HFFc6 (cell line): ENCODE measurements at regions not wholly inside any gene's neighbourhood (a gene's known extent, or its start where the extent isn't known, plus 50 kb on each side); places are given as distances from the start of the nearest gene placed in this dataset.

Source experiments
- DNase-seq: peaks from one replicate; pipeline ENCODE4 v3.0.0-alpha.2; 2018
- H3K27ac Mint-ChIP-seq: 2 replicates; pipeline ENCODE4 v1.8.0; 2020; ENCODE audit warnings: mild to moderate bottlenecking, mixed read lengths
- H3K27me3 Mint-ChIP-seq: 2 replicates; pipeline ENCODE4 v1.8.0; 2021; ENCODE audit warnings: mild to moderate bottlenecking, moderate library complexity, mixed read lengths; ENCODE audit not compliant: insufficient read depth
- H3K36me3 Mint-ChIP-seq: 2 replicates; pipeline ENCODE4 v1.8.0; 2021; ENCODE audit warnings: low read depth, mixed read lengths
- H3K4me1 Mint-ChIP-seq: 2 replicates; pipeline ENCODE4 v1.8.0; 2020; ENCODE audit warnings: low read depth, mixed read lengths
- H3K4me3 Mint-ChIP-seq: 2 replicates; pipeline ENCODE4 v1.8.0; 2020; ENCODE audit warnings: mild to moderate bottlenecking, moderate library complexity, mixed read lengths
- H3K9me3 Mint-ChIP-seq: 2 replicates; pipeline ENCODE4 v1.8.0; 2020; ENCODE audit warnings: mild to moderate bottlenecking, mixed read lengths
- CTCF ChIP-seq: fragments of 200-600 bp; sonication (generic); IDR thresholded peaks from 2 replicates; pipeline ENCODE4 v1.5.0; 2021; ENCODE audit warnings: antibody characterized with exemption, mild to moderate bottlenecking

GRCh38 chr17:73768691-73769090, 124.4 kb upstream of the SDK2 start:
- H3K27ac Mint-ChIP-seq, result no peak overlapping the region
- H3K9me3 Mint-ChIP-seq, result peaks cover 71% of the 10 kb centered on the region
- no peak for TF ChIP-seq CTCF
- H3K36me3 Mint-ChIP-seq, result peaks cover 5% of the 10 kb centered on the region; the same call in 1 of the 2 replicates
- H3K4me3 Mint-ChIP-seq, result no peak overlapping the region
- no peak for DNase-seq
- peaks cover 8% of the 10 kb centered on the region for H3K27me3 Mint-ChIP-seq
- no peaks in the 10 kb centered on the region for H3K4me1 Mint-ChIP-seq

DNA sequence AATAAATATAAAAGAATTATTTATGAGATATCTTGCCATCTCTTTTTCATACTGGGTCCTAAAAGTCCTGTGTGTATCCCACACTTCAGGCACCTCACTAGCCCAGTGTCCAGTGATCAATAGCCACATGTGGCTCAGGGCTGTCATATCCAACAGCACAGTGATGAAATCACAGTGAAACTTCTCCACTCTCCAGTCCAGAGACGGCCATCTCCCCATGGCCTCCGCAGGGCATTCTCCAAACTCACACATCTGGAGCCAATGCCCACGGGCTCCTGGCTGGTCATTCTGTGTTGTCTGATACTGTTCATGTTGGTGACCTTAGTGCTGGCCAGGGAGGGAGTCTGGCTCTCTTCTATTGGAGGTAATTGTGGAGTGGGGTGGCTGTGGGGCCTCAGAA, 125.2 kb upstream of the SDK2 start:
- Mint-ChIP-seq H3K4me3 (no peak overlapping the region), H3K9me3 (peaks cover 66% of the 10 kb centered on the region), H3K4me1 (no peaks in the 10 kb centered on the region), H3K36me3 (peaks cover 6% of the 10 kb centered on the region; the same call in 1 of the 2 replicates), H3K27ac (no peak overlapping the region), H3K27me3 (peaks cover 8% of the 10 kb centered on the region)
- no peak for DNase-seq
- no peak for TF ChIP-seq CTCF

DNA sequence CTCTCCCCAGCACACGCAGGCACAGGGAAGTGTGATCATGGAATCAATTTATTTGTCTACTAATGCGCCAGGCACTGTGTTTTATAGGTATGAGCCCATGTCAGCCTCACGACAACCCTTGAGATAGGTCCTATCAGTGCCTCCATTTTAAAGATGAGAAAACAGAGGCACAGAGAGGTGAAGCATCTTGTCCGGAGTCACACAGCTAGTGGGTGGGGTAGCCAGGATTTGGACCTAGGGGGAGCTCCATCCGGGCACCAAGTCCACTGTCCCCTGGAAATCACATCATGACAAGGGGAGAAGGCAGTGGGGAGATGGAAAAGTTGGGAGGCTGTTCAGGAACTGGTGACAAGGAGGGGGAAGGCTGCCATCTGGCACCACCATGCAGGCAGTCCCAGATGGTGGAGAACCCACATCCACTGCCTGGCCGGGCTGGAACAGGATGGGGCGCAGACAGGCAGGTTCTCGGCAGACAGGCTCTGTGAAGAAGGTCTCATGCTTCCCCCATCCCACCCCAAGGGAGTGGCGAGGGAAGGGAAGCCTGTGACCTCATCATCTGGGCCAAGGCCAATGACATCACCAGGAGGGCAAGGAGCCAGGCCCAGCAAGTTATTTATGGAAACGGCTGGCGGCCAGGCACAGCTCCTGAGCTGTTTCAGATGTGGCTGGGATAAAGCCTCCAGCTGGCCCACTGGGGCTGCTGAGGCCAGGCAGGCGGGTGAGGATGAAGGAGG, 126.0 kb upstream of the SDK2 start:
- no peak overlapping the region for H3K27ac Mint-ChIP-seq
- H3K4me3 Mint-ChIP-seq, result no peak overlapping the region

GRCh38 chr17:73770849-73771229, 126.6 kb upstream of the SDK2 start:
- no peak overlapping the region for H3K4me3 Mint-ChIP-seq
- H3K36me3 Mint-ChIP-seq, result peaks cover 8% of the 10 kb centered on the region; the same call in 1 of the 2 replicates

More for the DNA sequence above, 126.0 kb upstream of the SDK2 start:
- Mint-ChIP-seq H3K27me3 (peaks cover 8% of the 10 kb centered on the region), H3K4me1 (no peaks in the 10 kb centered on the region), H3K9me3 (peaks cover 72% of the 10 kb centered on the region), H3K36me3 (peaks cover 8% of the 10 kb centered on the region; the same call in 1 of the 2 replicates)
- TF ChIP-seq CTCF, result no peak
- DNase-seq, result no peak

GRCh38 chr17:73772107-73772705, 128.0 kb upstream of the SDK2 start:
- Mint-ChIP-seq H3K27me3 (peaks cover 7% of the 10 kb centered on the region), H3K4me1 (no peaks in the 10 kb centered on the region), H3K27ac (no peak overlapping the region), H3K4me3 (no peak overlapping the region), H3K9me3 (peaks cover 72% of the 10 kb centered on the region), H3K36me3 (peaks cover 8% of the 10 kb centered on the region; the same call in 1 of the 2 replicates)
- DNase-seq, result no peak
- TF ChIP-seq CTCF, result no peak

More at GRCh38 chr17:73770849-73771229, 126.6 kb upstream of the SDK2 start:
- no peak for TF ChIP-seq CTCF
- H3K9me3 Mint-ChIP-seq, result peaks cover 72% of the 10 kb centered on the region
- DNase-seq, result no peak
- no peak overlapping the region for H3K27ac Mint-ChIP-seq
- H3K4me1 Mint-ChIP-seq, result no peaks in the 10 kb centered on the region
- H3K27me3 Mint-ChIP-seq, result peaks cover 7% of the 10 kb centered on the region
